IMR-90 (cell line): ENCODE measurements at regions not wholly inside any gene's neighbourhood (a gene's known extent, or its start where the extent isn't known, plus 50 kb on each side); places are given as distances from the start of the nearest gene placed in this dataset.

Experiments used
- ATAC-seq: fragments of 200-7000 bp; cut with Tn5 transposase; 2 replicates; pipeline ENCODE4 v1.9.1; 2020; ENCODE audit warnings: low read depth, mild to moderate bottlenecking, moderate library complexity
- BruUV-seq: library from RNA; stranded (reverse); fragments of 400-500 nt; replicated peaks from 2 replicates; lab custom pipeline; 2021; lab: Mats Ljungman, UMichigan
- CTCF ChIA-PET: fragments of 300-600 bp; formaldehyde crosslinking; extraction: SDS; loops from one replicate; lab custom pipeline; 2021; ENCODE audit warnings: antibody characterized with exemption; lab: Yijun Ruan, JAX
- POLR2A ChIA-PET: fragments of 300-600 bp; sonication (Branson Sonifier 250); formaldehyde crosslinking; loops from one replicate; lab custom pipeline; 2022; ENCODE audit warnings: antibody characterized with exemption; ENCODE audit not compliant: unreplicated experiment; lab: Charles Lee
- DNase-seq: peaks from one replicate; pipeline ENCODE4 v3.0.0; 2013
- H2AFZ ChIP-seq: replicated peaks from 2 replicates; pipeline ENCODE3; 2013; ENCODE audit warnings: low read length, mild to moderate bottlenecking; ENCODE audit not compliant: poor library complexity
- H2AK5ac ChIP-seq: 2 replicates; pipeline ENCODE4 v1.6.1; 2013; ENCODE audit warnings: low read depth, low read length, inconsistent platforms
- H2AK9ac ChIP-seq: replicated peaks from 2 replicates; pipeline ENCODE3; 2013; ENCODE audit warnings: mild to moderate bottlenecking, low read depth, low read length, moderate library complexity; ENCODE audit not compliant: poor library complexity
- H2BK120ac ChIP-seq: 2 replicates; pipeline ENCODE4 v1.6.1; 2013; ENCODE audit warnings: low read depth, low read length, inconsistent platforms
- H2BK15ac ChIP-seq: 3 replicates; pipeline ENCODE4 v1.6.1; 2013; ENCODE audit warnings: low read depth, low read length, inconsistent platforms
- H2BK20ac ChIP-seq: 2 replicates; pipeline ENCODE4 v1.6.1; 2013; ENCODE audit warnings: low read depth, mild to moderate bottlenecking, inconsistent platforms, low read length, moderate library complexity
- H2BK5ac ChIP-seq: 2 replicates; pipeline ENCODE4 v1.6.1; 2013; ENCODE audit warnings: mild to moderate bottlenecking, low read depth, low read length, inconsistent platforms; ENCODE audit not compliant: poor library complexity, severe bottlenecking
- H3K14ac ChIP-seq: replicated peaks from 2 replicates; pipeline ENCODE4 v1.6.1; 2013; ENCODE audit warnings: low read depth, low read length, inconsistent platforms
- H3K18ac ChIP-seq: 2 replicates; pipeline ENCODE4 v1.6.1; 2013; ENCODE audit warnings: low read depth, low read length, control low read depth
- H3K23ac ChIP-seq: 2 replicates; pipeline ENCODE4 v1.6.1; 2013; ENCODE audit warnings: low read depth, low read length, inconsistent platforms
- H3K27ac ChIP-seq: 2 replicates; pipeline ENCODE4 v1.5.1; 2013; ENCODE audit warnings: mild to moderate bottlenecking, control low read depth, low read length; ENCODE audit not compliant: insufficient read depth
- H3K27me3 ChIP-seq: 2 replicates; pipeline ENCODE4 v1.6.1; 2013; ENCODE audit warnings: low read length; ENCODE audit not compliant: control insufficient read depth, insufficient read depth
- H3K36me3 ChIP-seq: 2 replicates; pipeline ENCODE4 v1.6.1; 2013; ENCODE audit warnings: low read length, mixed read lengths; ENCODE audit not compliant: control insufficient read depth, insufficient read depth
- H3K4ac ChIP-seq: 2 replicates; pipeline ENCODE4 v1.6.1; 2013; ENCODE audit warnings: low read depth, low read length, inconsistent platforms
- H3K4me1 ChIP-seq: 2 replicates; pipeline ENCODE4 v1.6.1; 2013; ENCODE audit warnings: low read length, mixed read lengths; ENCODE audit not compliant: control insufficient read depth, insufficient read depth
- H3K4me2 ChIP-seq: 2 replicates; pipeline ENCODE4 v1.6.1; 2013; ENCODE audit warnings: low read depth, mild to moderate bottlenecking, control low read depth, low read length, moderate library complexity
- H3K4me3 ChIP-seq: 2 replicates; pipeline ENCODE4 v1.5.1; 2013; ENCODE audit warnings: low read depth, mild to moderate bottlenecking, control low read depth, low read length, moderate library complexity; ENCODE audit not compliant: insufficient read depth
- H3K56ac ChIP-seq: 2 replicates; pipeline ENCODE4 v1.6.1; 2013; ENCODE audit warnings: low read length, inconsistent platforms; ENCODE audit not compliant: insufficient read depth; ENCODE audit errors: extremely low read depth
- H3K79me1 ChIP-seq, 2 experiments: 2 replicates each; pipeline ENCODE4 v1.6.1; 2013; ENCODE audit warnings: low read length in 2 of 2, inconsistent platforms in 1 of 2, low read depth in 1 of 2
- H3K9ac ChIP-seq: 2 replicates; pipeline ENCODE4 v1.6.1; 2013; ENCODE audit warnings: low read depth, low read length, control low read depth
- H3K9me1 ChIP-seq: 2 replicates; pipeline ENCODE4 v1.6.1; 2013; ENCODE audit warnings: low read length, inconsistent platforms; ENCODE audit not compliant: insufficient read depth
- H3K9me3 ChIP-seq: 2 replicates; pipeline ENCODE4 v1.6.1; 2013; ENCODE audit warnings: low read length; ENCODE audit not compliant: control insufficient read depth, insufficient read depth
- H4K20me1 ChIP-seq: 2 replicates; pipeline ENCODE4 v1.6.1; 2013; ENCODE audit warnings: low read length, inconsistent platforms; ENCODE audit not compliant: insufficient read depth
- H4K5ac ChIP-seq: 2 replicates; pipeline ENCODE4 v1.6.1; 2013; ENCODE audit warnings: mild to moderate bottlenecking, low read depth, low read length, control low read depth
- H4K8ac ChIP-seq, 2 experiments: 2 replicates each; pipeline ENCODE4 v1.6.1; 2013; ENCODE audit warnings: low read depth in 2 of 2, low read length in 2 of 2, control low read depth in 1 of 2, inconsistent platforms in 1 of 2
- H4K91ac ChIP-seq: 2 replicates; pipeline ENCODE4 v1.6.1; 2013; ENCODE audit warnings: low read depth, low read length, inconsistent platforms; ENCODE audit not compliant: insufficient read depth
- CEBPB ChIP-seq: IDR thresholded peaks from 2 replicates; pipeline ENCODE4 v1.6.1; 2012; ENCODE audit warnings: low read depth, low read length, improper control_type of control experiment
- CHD1 ChIP-seq: IDR thresholded peaks from 2 replicates; pipeline ENCODE4 v1.6.1; 2012; ENCODE audit warnings: low read depth, low read length, improper control_type of control experiment
- CTCF ChIP-seq: conservative IDR thresholded peaks from 2 replicates; pipeline ENCODE4 v1.5.1; 2012; ENCODE audit warnings: mild to moderate bottlenecking, low read depth, low read length, improper control_type of control experiment
- ELK1 ChIP-seq: fragments of 150-350 bp; IDR thresholded peaks from 2 replicates; pipeline ENCODE4 v1.6.1; 2016; ENCODE audit warnings: low read depth, mild to moderate bottlenecking, low read length, moderate library complexity, borderline replicate concordance
- FOS ChIP-seq: fragments of 150-350 bp; IDR thresholded peaks from 2 replicates; pipeline ENCODE4 v1.6.1; 2016; ENCODE audit warnings: low read depth, low read length
- MAFK ChIP-seq: IDR thresholded peaks from 2 replicates; pipeline ENCODE4 v1.6.1; 2012; ENCODE audit warnings: low read depth, low read length, improper control_type of control experiment
- MAZ ChIP-seq: IDR thresholded peaks from 2 replicates; pipeline ENCODE4 v1.6.1; 2012; ENCODE audit warnings: low read depth, mild to moderate bottlenecking, low read length, improper control_type of control experiment, moderate library complexity, borderline replicate concordance
- MXI1 ChIP-seq: IDR thresholded peaks from 2 replicates; pipeline ENCODE4 v1.6.1; 2012; ENCODE audit warnings: low read depth, mild to moderate bottlenecking, low read length, moderate library complexity, borderline replicate concordance
- NFE2L2 ChIP-seq: fragments of 150-350 bp; IDR thresholded peaks from 2 replicates; pipeline ENCODE4 v1.6.1; 2016; ENCODE audit warnings: low read depth, mild to moderate bottlenecking, low read length
- POLR2A ChIP-seq: IDR thresholded peaks from 2 replicates; pipeline ENCODE4 v1.6.1; 2012; ENCODE audit warnings: mild to moderate bottlenecking, low read depth, low read length
- RFX5 ChIP-seq: IDR thresholded peaks from 2 replicates; pipeline ENCODE4 v1.8.0; 2012; ENCODE audit warnings: low read depth, mild to moderate bottlenecking, low read length, moderate library complexity
- WGBS, 2 experiments: methylation state at CpG; one replicate each; pipeline versions ENCODE4 v1.1.5 to v1.1.7; 2013; ENCODE audit warnings: missing lambda C conversion rate in 2 of 2; ENCODE audit not compliant: insufficient read length in 1 of 2; ENCODE audit errors: extremely low coverage in 2 of 2; 5-methylcytosine and 5-hydroxymethylcytosine counted together
- dilution Hi-C: fragments of 300-500 bp; cut with HindIII; formaldehyde crosslinking; loops from one replicate; pipeline ENCODE4 v1.14.3; 2018; ENCODE audit warnings: low sequenced_read_pairs; ENCODE audit not compliant: unreplicated experiment
- in situ Hi-C: fragments of 300-500 bp; cut with MboI; formaldehyde crosslinking; loops from 3 replicates; pipeline ENCODE4 v1.14.3; 2019; ENCODE audit warnings: low sequenced_read_pairs, inconsistent platforms, mixed read lengths
- intact Hi-C: fragments of 100-400 bp; cut with micrococcal nuclease; formaldehyde crosslinking; loops from 2 replicates; pipeline ENCODE4 v1.10.0; 2022

DNA sequence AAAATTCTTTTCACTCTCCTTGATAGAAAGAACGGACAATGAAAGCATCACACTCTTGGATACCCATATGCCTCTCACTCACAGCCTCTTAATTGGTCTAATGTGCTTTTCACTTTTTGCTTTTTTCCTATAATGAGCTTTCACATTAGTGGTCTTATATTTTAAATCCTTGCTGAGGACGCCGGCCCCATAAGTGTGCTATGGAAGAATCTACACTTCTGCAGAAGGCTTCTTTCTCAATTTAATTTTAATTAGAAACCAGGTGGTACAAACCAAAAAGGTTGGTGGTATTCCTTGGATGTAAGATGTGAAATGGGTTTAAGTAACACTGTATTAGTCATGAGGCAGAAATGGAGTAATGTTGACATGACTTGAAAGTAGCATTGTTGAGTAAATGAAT lies 190.6 kb upstream of the NFIA start:
- DNase-seq (no peak), ATAC-seq (no peak)
- no peak overlapping the region for H2AFZ ChIP-seq
- H4K20me1 ChIP-seq = no peaks in the 10 kb centered on the region
- no peak overlapping the region for H3K23ac ChIP-seq
- no peak for TF ChIP-seq CHD1
- no peak for TF ChIP-seq NFE2L2
- TF ChIP-seq CEBPB = no peak
- no peak for TF ChIP-seq MAZ
- TF ChIP-seq POLR2A = no peak
- TF ChIP-seq CTCF = no peak
- no peak for TF ChIP-seq MAFK
- no peak for TF ChIP-seq FOS
- TF ChIP-seq ELK1 = no peak
- no peak for TF ChIP-seq MXI1
- no peak for TF ChIP-seq RFX5
- H2AK9ac ChIP-seq = no peak overlapping the region
- intact Hi-C loops (no loop called here), dilution Hi-C loops (no loop called here), in situ Hi-C loops (no loop called here)
- no peaks in the 10 kb centered on the region for H3K4me1 ChIP-seq
- H2BK5ac ChIP-seq = no peak overlapping the region
- H4K8ac ChIP-seq = no peak overlapping the region
- H2BK20ac ChIP-seq = no peak overlapping the region
- H3K14ac ChIP-seq = no peak overlapping the region
- H2BK120ac ChIP-seq = no peak overlapping the region
- H2AK5ac ChIP-seq = no peak overlapping the region
- CTCF ChIA-PET = no interaction called here
- H3K27me3 ChIP-seq = no peaks in the 10 kb centered on the region
- H3K18ac ChIP-seq = no peak overlapping the region
- H3K56ac ChIP-seq = no peak overlapping the region
- no peak overlapping the region for H3K4me2 ChIP-seq
- H3K4me3 ChIP-seq = no peak overlapping the region
- POLR2A ChIA-PET = no interaction called here
- no peaks in the 10 kb centered on the region for H3K9me1 ChIP-seq
- no peak overlapping the region for H3K9ac ChIP-seq
- no TSS peak for BruUV-seq
- H3K79me1 ChIP-seq = no peaks in the 10 kb centered on the region
- no peak overlapping the region for H4K91ac ChIP-seq
- H3K27ac ChIP-seq = no peak overlapping the region
- H3K4ac ChIP-seq = no peak overlapping the region
- H3K36me3 ChIP-seq = no peaks in the 10 kb centered on the region
- H3K9me3 ChIP-seq = no peaks in the 10 kb centered on the region
- WGBS, 2 experiments = no CpG with 5 or more reads among the region's 3 CpGs
- H2BK15ac ChIP-seq = no peak overlapping the region
- no peak overlapping the region for H4K5ac ChIP-seq
